Pancreas (tissue), 10 donors: ENCODE measurements at regions not wholly inside any gene's neighbourhood (a gene's known extent, or its start where the extent isn't known, plus 50 kb on each side); places are given as distances from the start of the nearest gene placed in this dataset.
A peak's percentile ranks its signal among the peaks of the same experiment; 100 is the strongest.

ENCODE experiments used
- ATAC-seq, 4 donors: fragments of 200-7000 bp; cut with Tn5 transposase; one replicate each; pipeline versions ENCODE4 v1.8.0 to v1.9.1; 2020; ENCODE audit warnings: mild to moderate bottlenecking in 4 of 4, moderate library complexity in 4 of 4
- DNase-seq, 6 donors: peaks; one replicate each; pipeline ENCODE4 v3.0.0-alpha.2; 2020
- FAIRE-seq: peaks from 2 replicates; lab custom pipeline; 2012; peaks lifted over from hg19 to GRCh38; lab: Jason Lieb, UNC
- H3K27ac ChIP-seq, 4 donors: fragments of 200-600 bp; sonication (generic); 1 replicate in 3 of 4; 2 replicates in 1 of 4; pipeline versions ENCODE4 v1.5.0 to v1.8.0; 2020
- H3K27me3 ChIP-seq, 4 donors: fragments of 200-600 bp; one replicate each; pipeline ENCODE4 v1.8.0; 2021
- H3K36me3 ChIP-seq, 3 donors: fragments of 200-600 bp; sonication (generic) in 1 of 3; one replicate each; pipeline versions ENCODE4 v1.5.0 to v1.8.0; 2020 to 2021
- H3K4me1 ChIP-seq, 3 donors: fragments of 200-600 bp; one replicate each; pipeline ENCODE4 v1.8.0; 2021
- H3K4me3 ChIP-seq, 4 donors: fragments of 200-600 bp; sonication (generic) in 2 of 4; one replicate each; pipeline versions ENCODE4 v1.5.0 to v1.8.0; 2020 to 2021
- H3K9me3 ChIP-seq, 4 donors: fragments of 200-600 bp; one replicate each; pipeline ENCODE4 v1.8.0; 2021
- CTCF ChIP-seq, 4 donors: fragments of 200-600 bp; sonication (generic) in 3 of 4; IDR thresholded peaks; one replicate each; pipeline versions ENCODE4 v1.5.0 to v1.8.0; 2021; ENCODE audit warnings: antibody characterized with exemption in 4 of 4
- whole genome bisulfite sequencing, 2 donors: extraction: QIAGEN DNeasy Blood & Tissue Kit; methylation state at CpG; one replicate each; pipeline ENCODE4 v1.1.7; 2013; 5-methylcytosine and 5-hydroxymethylcytosine counted together
- intact Hi-C, 3 donors: fragments of 100-400 bp; cut with DNase I; formaldehyde crosslinking; loops; one replicate each; pipeline versions ENCODE4 v1.11.1 to v1.14.2; 2022
- donor health status: healthy with polysubstance abuse.
- donor health status: DM: no; HTN: no; CAD: no; lungs with moderate emphysema.
- donor health status: DM: no; HTN: no; CAD: no.
- donor health status: control.
- donor health status: control.
- donor health status: Bipolar disorder and iron deficiency.
- donor health status: DM: yes; HTN: yes; CAD: no.
- donor health status: DM: no; HTN: no; CAD: no.
- donor health status: DM: no; HTN: no; CAD: no.
- donor health status: DM: yes; HTN: yes; CAD: no.

GRCh38 chr10:118497227-118497626 is 98.2 kb downstream of the PRLHR start:
- no peaks in the 10 kb centered on the region for H3K9me3 ChIP-seq
- peak overlapping the region in 1 of 4 donors; percentile 50 for H3K27ac ChIP-seq
- no peaks in the 10 kb centered on the region for H3K4me1 ChIP-seq
- TF ChIP-seq CTCF (IDR thresholded peaks at IDR 0.05) = no peak
- WGBS, 2 donors = 39 to 50% methylated on average over 8 of the region's 8 CpGs
- DNase-seq = peak in 1 of 6 donors; percentile 57
- no peak overlapping the region for H3K4me3 ChIP-seq
- H3K36me3 ChIP-seq = no peaks in the 10 kb centered on the region
- intact Hi-C loops = no loop called here
- no peak for FAIRE-seq
- H3K27me3 ChIP-seq = no peaks in the 10 kb centered on the region
- peak in 3 of 4 donors; percentile 51 to 77 (median 60) for ATAC-seq

- H3K27me3 ChIP-seq = no peaks in the 10 kb centered on the region
- H3K4me3 ChIP-seq = no peak overlapping the region
- TF ChIP-seq CTCF (IDR thresholded peaks at IDR 0.05) = no peak
- ATAC-seq = peak; percentile 78 to 89 (median 86)
- peak in 1 of 6 donors; percentile 58 for DNase-seq
- FAIRE-seq = no peak
- intact Hi-C loops = no loop called here
- peak overlapping the region in 1 of 4 donors; percentile 50 for H3K27ac ChIP-seq
- WGBS, 2 donors = 32 to 40% methylated on average over 3 of the region's 3 CpGs
- H3K9me3 ChIP-seq = no peaks in the 10 kb centered on the region
- no peaks in the 10 kb centered on the region for H3K36me3 ChIP-seq
- no peaks in the 10 kb centered on the region for H3K4me1 ChIP-seq
Measured at GRCh38 chr10:118496525-118496924, 98.9 kb downstream of the PRLHR start.

- DNase-seq = no peak
- Histone ChIP-seq H3K36me3 (no peaks in the 10 kb centered on the region), H3K27me3 (no peaks in the 10 kb centered on the region), H3K9me3 (no peaks in the 10 kb centered on the region), H3K27ac (no peak overlapping the region), H3K4me3 (no peak overlapping the region), H3K4me1 (no peaks in the 10 kb centered on the region)
- intact Hi-C loops = no loop called here
- ATAC-seq = peak in 3 of 4 donors; percentile 28 to 51 (median 46)
- WGBS, 2 donors = 78 to 79% methylated on average over 2 of the region's 2 CpGs
- TF ChIP-seq CTCF (IDR thresholded peaks at IDR 0.05) = no peak
- FAIRE-seq = no peak
Measured at GRCh38 chr10:118495499-118495898, 99.9 kb downstream of the PRLHR start.

- Histone ChIP-seq H3K27me3 (no peaks in the 10 kb centered on the region), H3K36me3 (no peaks in the 10 kb centered on the region), H3K9me3 (no peaks in the 10 kb centered on the region), H3K27ac (no peak overlapping the region), H3K4me3 (no peak overlapping the region), H3K4me1 (no peaks in the 10 kb centered on the region)
- no peak for DNase-seq
- FAIRE-seq = no peak
- TF ChIP-seq CTCF (IDR thresholded peaks at IDR 0.05) = no peak
- ATAC-seq = no peak
- intact Hi-C loops = no loop called here
- WGBS, 2 donors = 26 to 35% methylated on average over 1 of the region's 1 CpG
Measured at GRCh38 chr10:118491055-118491454, 104.4 kb downstream of the PRLHR start.

GRCh38 chr10:118488710-118489497 is 106.5 kb downstream of the PRLHR start:
- Histone ChIP-seq H3K36me3 (no peaks in the 10 kb centered on the region), H3K4me1 (no peaks in the 10 kb centered on the region), H3K27ac (no peak overlapping the region), H3K9me3 (no peaks in the 10 kb centered on the region), H3K27me3 (no peaks in the 10 kb centered on the region), H3K4me3 (no peak overlapping the region)
- no peak for TF ChIP-seq CTCF (IDR thresholded peaks at IDR 0.05)
- WGBS, 2 donors = 64 to 65% methylated on average over 7 of the region's 7 CpGs
- no peak for DNase-seq
- intact Hi-C loops = no loop called here
- no peak for ATAC-seq
- no peak for FAIRE-seq
